GM12874 (cell line): ENCODE measurements at regions not wholly inside any gene's neighbourhood (a gene's known extent, or its start where the extent isn't known, plus 50 kb on each side); places are given as distances from the start of the nearest gene placed in this dataset.

Experiments used
- TF ChIP-seq, protein P1 (sequence below): IDR thresholded peaks from 2 replicates; pipeline ENCODE4 v1.5.1; 2011; ENCODE audit warnings: low read depth, mild to moderate bottlenecking, control low read depth, low read length, moderate library complexity; ENCODE audit not compliant: insufficient read depth

DNA sequence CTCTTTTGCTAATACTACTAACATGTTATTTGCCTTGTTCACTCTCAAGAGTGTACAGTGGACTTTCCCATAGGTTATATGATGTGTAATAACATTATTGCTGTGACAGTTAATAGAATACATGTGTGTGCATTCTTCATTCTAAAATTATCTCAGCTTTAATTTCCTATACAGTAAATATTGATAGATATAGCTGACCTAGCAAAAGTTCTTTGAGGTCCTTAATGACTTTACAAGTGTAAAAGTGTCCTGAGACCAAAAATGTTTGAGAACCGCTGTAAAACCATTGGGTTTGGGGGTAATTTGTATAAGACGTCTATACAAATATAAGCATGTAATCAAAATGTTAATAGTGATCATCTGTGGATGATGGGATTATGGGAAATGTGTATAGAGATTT lies 469.5 kb upstream of the PROK2 start:
- TF ChIP-seq, protein P1, sequence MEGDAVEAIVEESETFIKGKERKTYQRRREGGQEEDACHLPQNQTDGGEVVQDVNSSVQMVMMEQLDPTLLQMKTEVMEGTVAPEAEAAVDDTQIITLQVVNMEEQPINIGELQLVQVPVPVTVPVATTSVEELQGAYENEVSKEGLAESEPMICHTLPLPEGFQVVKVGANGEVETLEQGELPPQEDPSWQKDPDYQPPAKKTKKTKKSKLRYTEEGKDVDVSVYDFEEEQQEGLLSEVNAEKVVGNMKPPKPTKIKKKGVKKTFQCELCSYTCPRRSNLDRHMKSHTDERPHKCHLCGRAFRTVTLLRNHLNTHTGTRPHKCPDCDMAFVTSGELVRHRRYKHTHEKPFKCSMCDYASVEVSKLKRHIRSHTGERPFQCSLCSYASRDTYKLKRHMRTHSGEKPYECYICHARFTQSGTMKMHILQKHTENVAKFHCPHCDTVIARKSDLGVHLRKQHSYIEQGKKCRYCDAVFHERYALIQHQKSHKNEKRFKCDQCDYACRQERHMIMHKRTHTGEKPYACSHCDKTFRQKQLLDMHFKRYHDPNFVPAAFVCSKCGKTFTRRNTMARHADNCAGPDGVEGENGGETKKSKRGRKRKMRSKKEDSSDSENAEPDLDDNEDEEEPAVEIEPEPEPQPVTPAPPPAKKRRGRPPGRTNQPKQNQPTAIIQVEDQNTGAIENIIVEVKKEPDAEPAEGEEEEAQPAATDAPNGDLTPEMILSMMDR: no peak

DNA sequence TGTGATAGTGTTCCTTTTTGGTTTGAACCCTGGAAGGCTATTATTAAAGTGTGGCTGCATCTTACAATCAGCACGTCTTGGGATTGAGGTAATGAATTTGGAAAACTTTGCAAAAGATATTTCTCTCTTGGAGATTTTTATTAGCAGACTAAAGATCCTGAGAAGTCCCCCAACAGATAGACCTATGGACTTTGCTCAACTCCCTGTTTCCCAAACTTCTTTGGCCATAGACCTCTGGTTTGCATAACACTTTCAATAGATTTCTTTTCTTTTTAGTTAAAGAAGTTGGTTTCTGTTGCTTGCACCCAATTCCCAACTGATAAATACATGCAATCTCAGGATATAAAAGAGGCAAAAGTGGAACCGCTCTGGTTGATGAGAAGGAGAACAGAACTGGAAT lies 465.8 kb upstream of the PROK2 start:
- TF ChIP-seq, protein P1: no peak

DNA sequence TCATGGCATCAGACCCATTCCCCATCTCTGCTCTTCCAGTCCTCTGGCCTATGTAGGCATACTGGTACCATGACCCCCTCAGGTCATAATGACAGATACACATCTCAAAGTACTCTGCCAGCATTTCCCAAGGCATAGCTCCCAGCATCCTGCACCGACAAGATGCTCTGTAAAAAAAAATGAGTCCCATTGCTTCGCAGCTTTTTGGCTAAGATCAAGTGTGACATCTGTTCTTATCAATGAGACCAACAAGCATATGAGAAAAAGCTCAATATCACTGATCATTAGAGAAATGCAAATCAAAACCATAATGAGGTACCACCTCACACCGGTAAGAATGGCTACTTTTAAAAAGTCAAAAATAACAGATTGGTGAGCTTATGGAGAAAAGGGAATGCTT lies 463.9 kb upstream of the PROK2 start:
- TF ChIP-seq, protein P1: no peak

DNA sequence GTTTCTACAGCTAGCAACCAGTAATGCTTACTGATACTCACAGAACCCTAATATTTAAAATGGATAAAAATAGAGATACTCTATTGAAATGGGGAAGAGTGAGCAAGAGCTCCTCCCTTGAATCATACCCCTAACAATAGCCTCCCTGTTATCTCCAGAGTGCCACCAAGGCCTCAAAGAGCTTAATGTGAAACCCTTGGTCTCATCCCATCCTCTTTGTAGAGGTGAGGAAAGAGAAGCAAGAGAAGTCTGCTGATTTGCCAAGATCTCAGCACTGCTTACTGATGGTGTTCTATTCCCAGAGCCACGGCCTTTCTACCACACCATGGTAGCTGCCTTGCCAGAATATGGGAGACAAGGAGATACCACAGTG lies 463.4 kb upstream of the PROK2 start:
- TF ChIP-seq, protein P1: no peak

DNA sequence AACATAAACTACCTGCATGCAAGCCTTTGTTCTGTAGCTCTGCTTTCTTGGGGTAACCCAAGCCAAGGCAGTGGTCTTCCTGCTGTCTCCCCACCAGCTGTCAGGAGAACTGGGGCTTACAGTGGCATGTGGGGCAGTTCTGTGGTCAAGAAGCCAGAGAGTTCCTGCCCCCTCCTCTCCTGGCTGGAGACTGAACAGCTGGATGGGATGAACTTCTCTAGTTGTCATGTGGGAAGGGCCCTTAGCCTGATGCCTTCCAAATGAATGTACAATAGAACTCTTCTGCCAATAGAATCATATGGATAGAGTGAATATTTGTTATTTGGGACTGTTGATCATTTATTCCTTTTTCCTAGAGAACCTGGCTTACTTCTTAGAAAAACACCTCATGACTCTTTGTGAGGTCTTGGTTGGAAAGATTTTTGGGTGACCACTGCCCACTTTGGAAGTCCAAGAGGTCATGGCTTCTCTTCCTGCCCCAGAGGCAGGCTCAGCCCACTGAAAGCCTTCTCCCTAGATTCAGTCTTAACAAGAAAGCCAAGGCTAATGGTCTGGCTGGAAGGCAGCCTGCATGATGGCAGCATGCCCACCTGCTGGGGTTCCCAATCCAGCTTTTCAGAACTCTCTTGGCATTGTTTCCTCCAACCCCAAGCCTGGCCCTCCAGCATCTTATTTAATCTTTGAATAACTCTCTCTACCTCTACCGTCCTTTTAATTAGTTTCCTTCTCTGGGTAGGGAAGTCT lies 462.9 kb upstream of the PROK2 start:
- TF ChIP-seq, protein P1: no peak

DNA sequence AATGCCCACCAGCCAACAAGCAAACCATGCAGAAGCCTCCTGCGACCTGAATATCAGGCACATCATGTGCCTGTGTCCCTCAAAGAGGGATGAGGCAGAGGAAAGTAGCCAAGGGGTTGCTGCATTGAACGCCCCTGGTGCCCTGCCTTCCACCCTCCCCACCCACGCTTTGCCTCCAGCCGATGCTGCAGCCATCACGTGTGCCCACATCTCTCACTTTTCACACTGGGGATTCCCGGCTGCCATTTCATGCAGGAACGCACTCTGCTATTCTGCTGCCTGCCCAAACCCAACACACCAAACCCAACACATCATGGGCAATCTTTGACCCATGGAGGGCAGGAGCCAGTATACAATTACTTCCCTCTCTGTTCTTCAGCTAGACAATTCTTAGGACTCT lies 462.2 kb upstream of the PROK2 start:
- TF ChIP-seq, protein P1: no peak

DNA sequence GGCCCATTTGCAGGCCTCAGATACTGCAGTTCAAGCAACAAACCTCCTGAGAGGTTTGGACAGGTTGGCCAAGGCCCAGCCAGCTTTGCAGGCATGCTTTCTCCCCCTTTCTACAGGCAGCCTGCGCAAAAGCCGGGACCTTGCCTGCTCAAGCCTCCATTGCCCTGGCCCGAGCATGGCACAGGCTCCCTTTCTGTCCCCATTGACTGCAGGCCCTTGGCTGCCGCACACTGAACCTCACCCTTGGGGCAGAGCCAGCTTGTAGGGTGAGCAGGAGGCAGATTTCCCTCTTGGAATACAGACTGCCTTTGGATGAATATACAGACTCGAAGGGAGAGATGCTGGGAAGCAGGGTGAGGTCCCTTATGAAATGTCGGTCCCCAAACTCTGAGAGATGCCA lies 461.7 kb upstream of the PROK2 start:
- TF ChIP-seq, protein P1: no peak
